ENCODE measurements at regions not wholly inside any gene's neighbourhood (a gene's known extent, or its start where the extent isn't known, plus 50 kb on each side); places are given as distances from the start of the nearest gene placed in this dataset.

GRCh38 chr15:78691167-78691850 is 50.3 kb upstream of the CHRNB4 start:
- TF ChIP-seq POLR2A (IDR thresholded peaks at IDR 0.05; ENCODE audit: low read depth), result no peak
- no peak for TF ChIP-seq CTCF (IDR thresholded peaks at IDR 0.05)

All from esophagus muscularis mucosa (tissue), 3 donors.